CD4-positive, alpha-beta T cell treated with Interleukin-4 for 1 hour (primary cell): ENCODE measurements at regions not wholly inside any gene's neighbourhood (a gene's known extent, or its start where the extent isn't known, plus 50 kb on each side); places are given as distances from the start of the nearest gene placed in this dataset.
"Not testable (repeated sequence)": the region's sequence is repeated elsewhere in the genome, so short reads cannot be mapped to it uniquely, and the experiment has no call there.

Experiments used
- DNase-seq, 2 donors: peaks; one replicate each; pipeline ENCODE4 v3.0.0-alpha.2; 2020 to 2022

DNA sequence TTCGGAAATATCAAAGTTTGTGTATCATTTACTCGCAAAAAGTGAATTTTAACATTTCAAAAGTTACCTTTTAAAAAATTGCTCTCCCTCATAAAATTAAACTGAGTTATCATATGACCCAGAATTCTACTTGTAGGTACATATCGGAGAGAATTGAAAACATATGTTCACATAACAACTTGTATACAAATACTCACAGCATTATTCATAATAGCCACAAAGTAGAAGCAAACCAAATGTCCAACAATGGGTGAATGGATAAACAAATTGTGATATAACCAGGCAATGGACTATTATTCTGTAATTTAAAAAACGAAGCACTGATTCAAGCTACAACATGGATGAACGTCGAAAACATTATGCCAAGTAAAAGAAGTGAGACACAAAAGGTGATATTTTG, 412.0 kb upstream of the TCF4 start:
- no peak for DNase-seq

DNA sequence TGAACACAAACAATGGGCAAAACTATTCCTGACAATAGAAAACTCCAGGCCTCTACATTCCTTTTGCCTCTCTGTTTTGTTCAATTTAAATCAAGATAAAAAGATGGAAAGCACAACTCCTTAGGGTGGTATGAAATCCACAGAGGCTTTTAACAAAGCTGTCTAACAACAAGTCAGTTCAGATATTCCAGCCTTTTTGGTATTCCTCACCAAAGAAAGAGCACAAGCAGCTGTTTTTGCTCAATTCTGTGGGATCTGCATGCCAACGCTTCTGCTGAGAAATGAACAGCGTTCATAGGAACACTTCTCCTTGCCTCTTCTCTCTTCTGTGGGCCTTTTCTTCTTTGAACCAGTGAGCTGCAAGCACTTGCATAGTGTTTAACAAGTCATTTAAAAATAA, 411.6 kb upstream of the TCF4 start:
- DNase-seq: no peak

DNA sequence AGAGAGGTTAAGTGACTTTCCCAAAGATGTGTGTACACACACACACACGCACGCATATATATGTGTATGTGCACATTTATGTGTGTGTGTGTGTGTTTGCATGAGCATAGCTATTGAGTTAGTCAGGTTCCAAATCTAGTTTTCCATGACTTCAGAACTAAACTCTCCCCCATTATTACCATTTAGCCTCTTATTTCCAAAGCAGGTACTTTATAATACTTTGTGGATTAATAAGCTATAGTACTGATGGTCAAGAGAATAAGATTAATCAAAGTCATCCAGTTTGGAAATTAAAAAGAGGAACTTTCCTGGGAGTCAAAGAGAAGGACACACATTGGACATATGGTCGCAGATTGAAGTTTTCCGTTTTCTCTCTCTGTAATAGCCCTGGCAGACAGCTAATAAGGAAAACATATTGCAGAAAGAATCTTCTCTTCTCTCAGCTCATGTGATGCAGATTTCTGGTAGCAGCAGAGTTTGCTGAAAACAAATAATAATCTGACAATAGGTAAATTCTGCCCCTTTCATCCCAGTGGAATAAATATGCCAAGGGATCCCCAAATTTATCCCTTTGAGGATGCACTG, 410.9 kb upstream of the TCF4 start:
- DNase-seq: no peak

DNA sequence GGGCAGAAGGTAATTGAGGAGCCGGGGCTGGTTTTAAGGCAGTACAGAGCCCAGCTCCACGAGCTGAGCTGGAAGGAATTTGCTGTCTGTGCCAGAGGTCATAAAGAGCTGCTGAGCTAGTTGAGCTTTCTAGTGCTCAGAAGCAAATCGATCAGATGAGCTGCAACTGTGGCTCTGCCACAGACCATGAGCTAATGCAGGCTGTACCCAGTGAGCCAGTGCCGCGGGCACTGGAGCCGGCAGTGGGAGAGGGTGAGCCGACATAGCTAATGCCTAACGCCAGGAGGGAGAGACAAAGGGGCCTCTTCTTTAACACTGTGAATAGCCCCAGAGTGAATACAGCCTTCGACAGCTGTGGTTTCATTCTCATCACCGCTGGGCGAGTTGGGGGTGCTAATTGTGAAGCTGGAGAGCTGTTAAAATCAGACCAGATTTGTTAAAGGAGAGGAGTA, 410.1 kb upstream of the TCF4 start:
- DNase-seq: no peak

DNA sequence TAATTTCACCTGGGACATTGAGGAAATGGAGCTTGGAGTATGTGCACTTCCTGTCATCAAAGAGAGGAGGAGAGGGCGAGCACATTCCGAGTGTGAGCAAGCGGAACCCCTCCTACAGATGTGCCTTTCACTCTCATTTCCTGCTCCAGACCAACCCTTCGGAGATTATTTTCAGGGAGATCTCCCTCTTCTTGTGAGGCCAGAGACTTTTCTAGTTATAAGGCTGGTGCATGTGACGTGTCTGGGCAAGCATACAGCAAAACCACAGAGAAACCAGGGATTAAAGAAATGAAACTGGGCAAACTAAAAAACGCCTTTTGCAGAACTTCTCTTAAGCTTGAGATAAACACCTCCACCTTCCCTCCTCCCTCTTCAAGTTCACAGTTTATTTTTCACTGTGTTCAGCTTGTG, 409.2 kb upstream of the TCF4 start:
- no peak for DNase-seq

DNA sequence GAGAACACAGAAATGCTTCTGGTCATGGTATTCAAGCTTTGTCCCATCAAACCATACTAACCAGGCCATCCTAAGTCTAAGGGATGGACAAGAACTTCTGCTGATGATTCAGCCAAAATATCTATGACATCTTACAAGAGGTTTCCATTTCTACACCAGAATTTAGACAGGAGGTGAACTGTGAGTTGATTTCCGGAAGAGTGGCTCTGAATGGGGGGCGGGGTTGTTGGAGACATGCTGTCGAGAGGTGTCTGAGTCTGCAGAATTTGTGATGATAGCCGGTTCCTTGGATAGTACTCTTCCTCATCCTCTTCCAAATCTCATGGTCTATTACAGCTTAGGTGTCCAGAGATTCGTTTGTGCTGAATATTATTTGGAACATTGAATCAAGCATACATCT, 408.7 kb upstream of the TCF4 start:
- DNase-seq: no peak

DNA sequence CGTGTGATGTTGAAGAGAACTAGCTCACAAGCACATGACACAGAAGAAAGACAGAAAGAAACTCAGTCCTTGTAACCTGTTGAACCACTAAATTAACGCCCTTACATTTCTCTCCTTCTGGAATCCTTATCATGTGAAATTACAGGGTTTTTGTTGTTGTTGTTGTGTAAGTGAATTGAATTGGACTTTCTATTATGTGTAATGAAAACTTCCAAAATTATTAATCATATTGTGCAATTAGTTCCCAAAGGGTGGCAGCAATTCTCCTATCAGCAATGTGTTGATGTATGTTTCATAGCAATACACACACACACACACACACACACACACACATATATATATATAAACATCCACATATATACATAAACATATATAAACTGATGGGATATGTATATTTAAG, 402.2 kb upstream of the TCF4 start:
- no peak for DNase-seq

DNA sequence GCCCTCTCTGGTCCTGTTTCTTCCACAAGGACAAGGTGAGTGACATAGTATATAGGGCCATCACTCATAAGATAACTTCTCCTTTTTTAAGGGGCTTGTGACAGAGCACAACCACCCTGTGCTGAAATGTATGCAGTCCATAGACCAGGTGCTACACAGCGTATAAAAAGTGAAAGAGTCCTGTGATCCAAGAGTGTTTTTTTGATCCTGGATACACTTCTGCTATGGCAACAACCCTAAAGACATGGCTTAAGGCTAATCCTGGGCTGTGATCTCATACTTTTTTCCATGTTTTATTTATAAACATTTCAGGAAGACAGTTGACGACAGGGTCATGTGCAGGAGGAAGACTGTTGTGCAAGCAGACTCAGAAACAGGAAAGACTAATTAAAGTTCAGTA, 400.5 kb upstream of the TCF4 start:
- DNase-seq: no peak

DNA sequence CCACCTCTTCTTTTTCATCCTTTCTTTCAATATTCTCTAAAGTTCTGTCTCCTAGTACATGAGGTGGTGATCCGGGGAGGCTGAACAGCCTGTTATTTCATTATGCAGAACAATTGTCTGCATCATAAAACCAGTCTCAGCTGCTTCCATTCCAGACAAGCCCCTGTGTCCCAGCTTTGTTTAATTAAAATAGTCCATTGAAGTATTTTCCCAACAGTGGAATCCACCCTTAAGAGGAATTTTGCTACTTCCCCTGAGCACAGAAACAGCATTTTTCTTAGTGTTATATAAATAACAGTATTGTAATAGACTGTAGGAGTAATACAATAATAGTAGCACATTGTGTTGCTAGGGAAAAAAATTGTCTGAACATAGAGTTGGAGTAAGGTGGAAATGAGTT, 395.4 kb upstream of the TCF4 start:
- no peak for DNase-seq

DNA sequence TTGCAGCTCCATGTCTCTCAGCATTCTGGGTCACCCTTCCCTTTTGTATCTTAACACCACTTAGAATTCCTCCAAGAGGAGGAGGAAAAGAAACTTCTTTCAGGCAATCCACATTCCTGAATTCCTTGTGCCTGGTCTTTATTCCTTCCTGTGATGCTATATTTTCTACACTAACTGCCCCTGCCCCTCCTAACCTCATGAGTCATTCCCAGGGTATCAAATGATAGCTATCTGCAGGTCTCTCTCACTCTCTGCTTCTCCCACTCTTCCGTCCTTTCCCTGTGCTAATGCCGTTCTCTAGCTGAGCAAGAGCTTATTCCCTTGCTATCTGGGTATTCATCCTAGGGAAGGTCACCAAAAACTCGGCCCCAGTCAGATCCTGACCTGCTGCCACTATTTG, 395.0 kb upstream of the TCF4 start:
- DNase-seq: no peak

DNA sequence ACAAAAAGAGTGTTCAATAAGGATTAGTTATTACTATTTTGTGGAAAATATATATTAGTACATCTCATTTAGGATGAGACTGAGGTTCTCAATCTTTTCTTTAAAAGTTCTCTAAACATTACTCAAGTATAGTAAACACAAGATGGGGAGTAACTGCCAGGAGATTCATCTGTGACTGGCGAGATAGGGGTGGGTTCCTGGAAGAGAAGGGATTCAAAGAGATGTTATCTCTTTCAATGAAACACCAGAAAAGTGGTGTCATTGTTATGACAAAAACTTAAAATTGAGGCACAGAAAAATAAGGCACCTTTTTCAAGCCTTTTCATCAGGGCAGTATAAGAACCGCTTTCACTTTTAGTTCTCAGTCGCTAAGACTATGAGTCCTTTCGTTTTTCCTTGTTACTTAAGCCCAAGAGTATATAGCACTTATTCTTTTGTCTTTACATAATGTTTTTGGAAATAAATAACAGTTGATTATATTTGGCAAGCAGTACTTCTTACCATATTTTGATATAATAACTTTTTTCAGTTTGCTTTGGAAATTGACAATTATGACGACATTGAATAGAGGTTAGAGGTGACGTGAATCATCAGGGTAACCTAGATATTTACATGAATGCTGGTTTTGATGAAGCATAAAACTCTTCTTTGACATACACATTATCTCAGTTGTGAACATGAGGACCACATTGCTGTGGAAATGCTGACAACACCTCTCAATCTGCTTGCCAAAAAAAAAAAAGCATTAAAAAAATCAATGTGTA, 393.9 kb upstream of the TCF4 start:
- no peak for DNase-seq

DNA sequence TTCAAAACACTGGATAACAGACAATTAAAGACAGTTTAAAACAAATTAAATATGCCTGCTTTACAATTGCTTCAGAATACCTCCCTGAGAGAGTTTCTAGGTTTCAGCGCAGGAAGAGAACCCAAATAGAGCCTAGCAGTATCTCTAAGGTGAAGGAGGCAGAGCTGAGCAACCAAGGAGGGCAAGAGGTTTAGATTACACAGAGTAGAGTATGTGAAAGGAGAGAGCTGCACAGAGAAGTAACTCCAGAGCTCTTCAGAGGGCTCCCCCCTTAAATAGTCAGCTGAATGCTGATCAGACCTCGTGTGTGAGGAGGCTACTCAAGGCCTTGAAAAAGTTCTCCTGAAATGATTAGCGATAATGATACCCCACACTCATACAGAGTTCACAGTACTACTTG, 386.5 kb upstream of the TCF4 start:
- DNase-seq: no peak

DNA sequence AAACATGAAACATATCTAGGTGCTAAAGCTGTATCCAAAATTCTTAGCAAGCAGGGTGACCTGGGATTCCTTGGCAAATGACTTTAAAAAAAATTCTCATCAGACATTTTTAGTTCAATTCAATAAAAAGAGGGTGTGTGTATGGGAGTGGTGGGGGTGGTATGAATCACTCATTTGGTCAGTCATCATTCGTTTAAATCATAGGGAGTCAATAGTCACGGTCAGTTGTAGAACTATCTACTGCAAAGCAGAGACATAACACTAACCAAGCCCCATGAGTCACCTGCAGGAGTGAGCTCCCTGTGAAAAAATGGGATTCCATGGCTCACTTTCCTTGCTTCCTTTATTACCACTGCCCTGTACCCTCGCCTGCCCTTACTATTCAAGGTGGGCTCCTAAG, 380.6 kb upstream of the TCF4 start:
- DNase-seq: no peak

DNA sequence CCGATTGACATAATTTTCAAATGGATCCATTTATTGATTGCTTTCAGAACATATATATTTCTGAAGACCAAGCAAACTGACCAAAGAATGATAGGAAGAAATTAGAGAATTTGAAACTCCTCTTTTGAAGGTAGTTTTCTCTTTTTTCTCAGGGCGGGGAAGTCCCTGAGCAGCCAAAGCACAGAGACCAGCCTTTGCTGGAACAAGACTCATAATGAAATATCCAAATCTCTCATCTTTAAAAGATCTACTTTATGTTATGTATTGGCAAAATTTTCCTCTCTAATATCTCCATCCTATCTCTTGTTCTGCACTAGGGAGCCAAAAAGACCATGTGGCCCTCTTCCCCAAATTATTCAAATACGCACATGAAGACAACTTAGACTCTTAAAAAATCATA, 379.0 kb upstream of the TCF4 start:
- DNase-seq: no peak

DNA sequence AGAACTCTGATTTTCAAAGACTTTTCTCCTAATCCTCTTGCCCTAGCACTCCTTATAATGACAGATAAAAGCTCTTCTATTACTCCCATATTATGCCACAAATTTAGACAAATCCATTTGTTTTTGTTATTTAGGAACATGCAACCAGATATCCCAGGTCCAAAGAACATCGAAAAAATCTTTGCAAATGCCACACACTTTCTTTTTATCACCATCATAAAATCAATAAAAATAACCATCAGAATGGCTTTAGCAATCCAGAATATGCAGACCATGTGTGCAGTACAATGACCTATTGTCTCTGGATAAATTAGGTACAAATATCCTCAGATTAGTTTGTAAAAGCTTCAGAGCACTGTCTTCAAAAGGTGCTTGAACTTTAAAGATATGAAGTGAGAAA, 376.2 kb upstream of the TCF4 start:
- no peak for DNase-seq

DNA sequence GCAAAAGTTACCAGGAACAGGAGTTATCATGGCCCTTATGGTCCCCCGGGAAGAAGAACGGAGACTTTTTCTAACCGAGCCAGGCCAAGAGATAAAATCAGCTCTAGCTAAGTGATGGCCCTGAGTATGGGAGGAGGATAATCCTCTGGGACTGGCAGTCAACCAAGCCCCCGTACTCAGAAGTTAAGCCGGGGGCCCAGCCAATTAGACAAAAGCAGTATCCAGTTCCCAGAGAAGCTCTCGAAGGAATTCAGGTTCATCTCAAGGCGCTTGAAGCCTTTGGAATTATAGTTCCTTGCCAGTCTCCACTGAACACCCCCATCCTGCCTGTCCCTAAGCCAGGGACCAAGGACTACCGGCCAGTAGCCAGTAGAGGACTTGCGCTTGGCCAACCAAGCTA, 365.3 kb upstream of the TCF4 start:
- DNase-seq: no peak

DNA sequence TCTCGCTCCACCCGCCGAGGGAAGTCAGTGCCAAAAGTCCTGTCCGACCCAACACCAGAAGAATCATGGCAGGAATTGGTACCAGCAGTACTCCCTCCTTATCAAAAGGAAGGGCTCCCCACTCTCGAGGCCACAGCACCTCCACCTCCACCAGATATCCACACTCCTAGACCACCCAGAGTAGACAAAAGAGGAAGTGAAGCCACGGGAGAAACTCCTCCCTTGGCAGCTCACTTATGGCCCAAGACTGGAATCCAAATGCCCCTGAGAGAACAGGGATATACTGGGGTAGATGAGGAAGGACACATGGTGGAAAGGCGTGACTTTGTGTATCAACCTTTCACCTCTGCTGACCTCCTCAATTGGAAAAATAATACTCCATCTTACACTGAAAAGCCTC, 363.7 kb upstream of the TCF4 start:
- not testable (repeated sequence) for DNase-seq

DNA sequence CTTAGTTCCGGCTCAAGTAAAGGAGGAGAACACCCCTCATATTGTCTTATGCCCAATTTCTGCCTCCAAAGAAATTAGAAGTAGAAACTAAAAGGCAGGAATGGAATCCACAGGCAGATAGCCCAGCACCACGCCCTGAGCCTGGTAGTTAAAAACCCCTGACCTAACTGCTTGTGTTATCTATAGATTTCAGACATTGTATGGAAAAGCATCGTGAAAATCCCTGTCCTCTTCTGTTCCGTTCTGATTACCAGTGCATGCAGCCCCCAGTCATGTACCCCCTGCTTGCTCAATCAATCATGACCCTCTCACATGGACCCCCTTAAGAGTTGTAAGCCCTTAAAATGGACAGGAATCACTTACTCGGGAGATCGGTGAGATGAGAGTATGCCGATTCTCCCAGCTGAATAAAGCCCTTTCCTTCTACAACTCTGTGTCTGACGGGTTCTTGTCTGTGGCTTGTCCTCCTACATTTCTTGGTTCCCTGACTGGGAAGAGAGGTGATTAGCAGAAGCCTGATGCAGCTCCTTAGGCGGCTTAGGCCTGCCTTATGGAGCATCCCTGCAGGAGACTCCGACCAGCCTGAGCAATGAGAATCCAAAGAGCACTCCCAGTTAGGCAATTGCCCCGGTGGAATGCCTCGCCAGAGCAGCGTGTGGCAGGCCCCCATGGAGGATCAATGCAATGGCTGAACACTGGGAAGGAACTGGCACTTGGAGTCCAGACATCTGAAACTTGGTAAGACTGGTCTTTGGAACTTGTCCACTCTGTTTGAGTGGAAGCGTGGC, 362.6 kb upstream of the TCF4 start:
- no peak for DNase-seq

DNA sequence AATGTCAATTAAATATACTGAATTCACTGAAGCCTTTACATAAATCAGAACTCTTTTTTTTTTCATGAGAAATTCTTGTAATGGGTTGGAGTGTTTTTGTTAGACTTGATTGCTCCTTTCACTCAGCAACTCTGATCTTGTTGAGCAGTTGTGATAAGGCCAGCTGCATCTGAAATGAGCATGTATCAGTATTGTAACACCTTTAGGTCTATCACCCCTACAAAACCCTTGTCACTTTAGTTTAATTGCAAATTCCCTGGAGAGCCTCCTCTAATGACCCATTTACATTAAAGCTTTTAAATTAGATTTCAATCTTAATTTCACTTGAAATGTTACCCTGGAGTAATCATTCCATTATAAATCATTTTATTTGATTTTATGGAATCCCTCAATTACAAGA, 346.8 kb upstream of the TCF4 start:
- DNase-seq: no peak

DNA sequence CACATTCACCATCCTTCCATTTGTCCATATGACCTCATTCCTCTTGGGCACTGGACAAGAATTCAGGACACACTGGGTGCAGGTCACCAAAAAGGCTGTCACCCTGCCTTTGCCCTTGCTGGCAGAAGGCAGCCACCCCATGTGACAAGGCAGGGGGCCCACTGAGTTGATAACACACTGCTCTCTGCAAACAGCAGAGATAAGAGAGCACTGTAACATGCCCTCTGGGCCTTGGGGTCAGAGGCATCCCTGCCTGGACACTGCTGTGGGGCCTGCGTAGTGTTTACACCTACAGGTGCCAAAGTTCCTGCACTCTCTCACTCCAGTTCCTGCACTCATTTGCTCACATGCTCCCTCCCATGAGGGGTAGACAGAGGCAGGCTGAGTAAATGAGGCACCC, 344.7 kb upstream of the TCF4 start:
- DNase-seq: no peak

DNA sequence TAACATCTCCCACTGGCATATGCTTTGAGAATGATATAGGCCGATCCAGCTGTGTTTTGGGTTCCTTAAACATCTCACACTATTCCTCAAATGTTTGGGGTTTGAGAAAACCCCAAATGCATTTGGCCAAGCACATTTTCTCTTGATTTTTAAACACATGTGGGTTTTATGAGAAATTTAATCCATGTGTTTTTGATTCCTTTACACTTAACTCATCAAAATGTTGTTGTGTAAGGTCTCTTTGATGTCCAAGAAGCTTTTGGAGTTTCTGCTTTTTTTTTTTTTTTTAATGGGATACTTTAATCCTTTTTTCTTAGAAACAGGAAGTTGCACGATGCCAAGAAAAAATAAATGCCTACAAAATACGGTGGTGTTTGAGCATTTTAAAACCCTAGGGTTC, 339.8 kb upstream of the TCF4 start:
- DNase-seq: no peak

DNA sequence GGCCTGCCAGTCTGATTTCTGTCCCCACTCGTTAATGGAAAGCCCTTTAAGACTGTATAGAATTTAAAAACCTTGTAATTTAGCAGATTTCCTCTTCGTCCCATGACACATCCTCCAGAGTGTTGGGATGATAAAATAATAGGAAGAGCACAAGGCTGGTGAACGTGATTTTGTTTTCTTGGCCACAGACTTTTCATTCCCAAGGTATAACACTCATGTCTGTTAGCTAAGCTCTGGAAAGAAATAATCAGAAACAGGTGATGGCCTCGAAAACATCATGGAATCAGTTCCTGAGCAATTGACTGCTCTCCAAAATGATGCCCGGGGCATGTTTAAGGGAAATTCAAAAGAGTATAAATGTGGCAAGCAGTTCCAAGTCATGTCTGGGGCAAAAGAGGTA, 337.8 kb upstream of the TCF4 start:
- no peak for DNase-seq

DNA sequence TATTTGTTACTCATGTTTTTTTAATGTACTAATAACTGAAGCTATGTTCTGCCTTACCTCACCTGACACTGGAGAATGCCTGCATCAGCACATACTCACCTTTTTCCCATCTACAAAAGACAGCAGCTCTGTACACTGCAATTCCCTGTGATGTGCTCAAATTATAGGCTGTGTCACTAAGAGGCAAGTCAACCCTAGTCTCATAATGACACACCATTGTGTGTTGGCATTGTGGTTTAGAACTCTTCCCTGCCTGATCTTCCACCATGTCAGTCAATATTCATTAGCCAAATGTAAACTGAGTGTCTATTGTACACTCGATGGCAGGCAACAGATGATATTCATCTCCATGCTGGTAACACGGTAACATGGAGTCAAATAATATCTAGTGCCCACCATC, 332.1 kb upstream of the TCF4 start:
- no peak for DNase-seq

DNA sequence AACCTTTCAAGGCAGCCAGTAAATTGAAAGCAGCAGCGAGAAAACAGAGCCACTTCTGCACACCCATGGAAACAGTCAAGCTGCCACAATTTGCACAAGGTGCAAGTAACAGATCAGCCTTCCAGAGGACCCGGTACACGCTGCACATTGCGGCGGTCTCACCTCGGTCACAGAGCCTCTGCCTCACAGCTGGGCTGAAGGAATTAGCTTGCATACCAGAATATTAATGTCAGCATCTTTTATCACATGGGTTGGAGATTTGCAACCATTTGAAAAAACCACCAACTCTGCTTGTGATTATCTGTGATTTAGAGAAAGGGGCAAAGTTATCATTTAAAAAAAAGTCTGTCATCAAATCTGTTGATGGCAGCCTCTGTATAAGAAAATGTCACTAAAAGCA, 330.5 kb upstream of the TCF4 start:
- no peak for DNase-seq
